ENCODE measurements at regions not wholly inside any gene's neighbourhood (a gene's known extent, or its start where the extent isn't known, plus 50 kb on each side); places are given as distances from the start of the nearest gene placed in this dataset.

DNA sequence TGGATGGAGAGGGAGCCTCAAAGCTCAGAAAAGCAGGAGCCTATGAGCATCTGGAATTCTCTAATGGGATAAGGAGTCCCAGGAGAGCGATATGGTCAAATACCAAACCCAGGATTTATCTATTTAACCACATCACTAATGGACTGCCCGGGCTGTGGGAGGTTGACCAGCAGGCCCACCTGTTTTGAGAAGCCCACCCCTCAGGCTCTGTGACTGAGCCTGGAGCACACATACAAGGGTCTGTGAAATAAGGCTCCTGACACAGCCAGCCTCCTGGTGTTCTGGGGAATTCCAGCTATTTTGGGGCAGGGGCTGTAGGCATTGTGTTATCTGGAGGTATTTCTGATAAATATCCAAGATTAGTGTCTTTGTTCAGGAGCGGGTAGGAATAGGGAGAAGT is 132.0 kb upstream of the C1orf21 start:
- Histone ChIP-seq H3K27ac (ENCODE audit: low read length) (no peak overlapping the region), H3K36me3 (ENCODE audit: insufficient read depth, low read length) (no peaks in the 10 kb centered on the region)
- no peak for TF ChIP-seq TAF1 (IDR thresholded peaks at IDR 0.05; ENCODE audit: low read depth)
- no peak for TF ChIP-seq MXI1 (conservative IDR thresholded peaks at IDR 0.05; ENCODE audit: poor library complexity, severe bottlenecking)
- TF ChIP-seq POLR2AphosphoS5 (IDR thresholded peaks at IDR 0.05): no peak
- TF ChIP-seq REST (IDR thresholded peaks at IDR 0.05; ENCODE audit: borderline replicate concordance): no peak
- no peak for TF ChIP-seq CTCF (IDR thresholded peaks at IDR 0.05; ENCODE audit: poor library complexity, severe bottlenecking)
- no peak for TF ChIP-seq RAD21 (conservative IDR thresholded peaks at IDR 0.05)
- TF ChIP-seq EP300 (conservative IDR thresholded peaks at IDR 0.05; ENCODE audit: poor library complexity, severe bottlenecking): no peak
- no peak for TF ChIP-seq SMC3 (conservative IDR thresholded peaks at IDR 0.05; ENCODE audit: poor library complexity)
- TF ChIP-seq EZH2 (IDR thresholded peaks at IDR 0.05; ENCODE audit: borderline replicate concordance, insufficient read depth, low read length, poor library complexity, severe bottlenecking): no peak

DNA sequence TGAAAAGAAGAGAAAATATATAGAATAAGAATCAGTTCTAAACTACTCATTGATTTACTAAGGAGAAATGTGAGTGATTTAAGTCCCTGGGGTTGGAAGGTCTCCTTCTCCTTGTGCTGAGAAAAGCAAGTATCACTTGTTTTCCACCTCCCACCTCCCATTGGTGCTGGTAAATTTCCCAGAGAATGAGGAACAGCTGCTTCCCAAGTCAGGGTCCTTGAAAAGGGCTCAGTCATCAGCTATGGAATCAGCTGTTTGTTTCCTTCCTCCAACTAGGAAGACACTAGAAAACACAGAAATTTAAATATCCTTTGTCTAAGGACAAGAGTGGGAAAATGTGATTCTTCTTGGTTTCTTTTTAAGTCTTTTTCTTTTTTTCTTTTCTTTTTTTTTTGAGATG is 131.3 kb upstream of the C1orf21 start:
- Histone ChIP-seq H3K4me3 (ENCODE audit: low read length) (no peak overlapping the region), H3F3A (ENCODE audit: insufficient read depth, low read length, poor library complexity, severe bottlenecking) (no peaks in the 10 kb centered on the region), H3K27ac (ENCODE audit: low read length) (no peak overlapping the region), H3K4me2 (ENCODE audit: low read length) (no peak overlapping the region), H3K9ac (ENCODE audit: low read length) (no peak overlapping the region), H2AFZ (ENCODE audit: low read depth, low read length) (no peak overlapping the region), H3K36me3 (ENCODE audit: insufficient read depth, low read length) (no peaks in the 10 kb centered on the region), H3K27me3 (ENCODE audit: insufficient read depth, low read depth, low read length) (no peaks in the 10 kb centered on the region), H4K20me1 (ENCODE audit: insufficient read depth) (no peaks in the 10 kb centered on the region), H3K79me2 (replicated peaks; ENCODE audit: insufficient read depth, low read length) (no peaks in the 10 kb centered on the region), H3K9me2 (ENCODE audit: insufficient read depth, low read length) (no peaks in the 10 kb centered on the region), H3K9me3 (ENCODE audit: low read length) (no peaks in the 10 kb centered on the region)
- no peak for TF ChIP-seq MXI1 (conservative IDR thresholded peaks at IDR 0.05; ENCODE audit: poor library complexity, severe bottlenecking)
- no peak for TF ChIP-seq EP300 (conservative IDR thresholded peaks at IDR 0.05; ENCODE audit: poor library complexity, severe bottlenecking)
- no peak for TF ChIP-seq SMC3 (conservative IDR thresholded peaks at IDR 0.05; ENCODE audit: poor library complexity)
- TF ChIP-seq EZH2 (IDR thresholded peaks at IDR 0.05; ENCODE audit: borderline replicate concordance, insufficient read depth, low read length, poor library complexity, severe bottlenecking): no peak
- TF ChIP-seq REST (IDR thresholded peaks at IDR 0.05; ENCODE audit: borderline replicate concordance): no peak
- TF ChIP-seq TAF1 (IDR thresholded peaks at IDR 0.05; ENCODE audit: low read depth): no peak
- no peak for TF ChIP-seq RAD21 (conservative IDR thresholded peaks at IDR 0.05)
- TF ChIP-seq CTCF (IDR thresholded peaks at IDR 0.05; ENCODE audit: poor library complexity, severe bottlenecking): no peak
- no peak for TF ChIP-seq POLR2AphosphoS5 (IDR thresholded peaks at IDR 0.05)

More for the DNA sequence above, 132.0 kb upstream of the C1orf21 start:
- Histone ChIP-seq H3K9me2 (ENCODE audit: insufficient read depth, low read length) (no peaks in the 10 kb centered on the region), H3F3A (ENCODE audit: insufficient read depth, low read length, poor library complexity, severe bottlenecking) (no peaks in the 10 kb centered on the region), H3K27me3 (ENCODE audit: insufficient read depth, low read depth, low read length) (no peaks in the 10 kb centered on the region), H3K9ac (ENCODE audit: low read length) (no peak overlapping the region), H4K20me1 (ENCODE audit: insufficient read depth) (no peaks in the 10 kb centered on the region), H3K4me3 (ENCODE audit: low read length) (no peak overlapping the region), H3K9me3 (ENCODE audit: low read length) (no peaks in the 10 kb centered on the region), H3K79me2 (replicated peaks; ENCODE audit: insufficient read depth, low read length) (no peaks in the 10 kb centered on the region), H2AFZ (ENCODE audit: low read depth, low read length) (no peak overlapping the region), H3K4me2 (ENCODE audit: low read length) (no peak overlapping the region)

Measured in neural cell (in vitro differentiated cells).